GM21367 (cell line): ENCODE measurements at regions not wholly inside any gene's neighbourhood (a gene's known extent, or its start where the extent isn't known, plus 50 kb on each side); places are given as distances from the start of the nearest gene placed in this dataset.

Experiments used
- ATAC-seq: cut with Tn5 transposase; IDR thresholded peaks from one replicate; pipeline ENCODE4 v1.9.1; 2021; ENCODE audit not compliant: unreplicated experiment

- no peak for ATAC-seq
Measured at GRCh38 chr14:101459551-101459900, 101.8 kb upstream of the DIO3 start.

- no peak for ATAC-seq
Measured at GRCh38 chr14:101460521-101460920, 100.8 kb upstream of the DIO3 start.

GRCh38 chr14:101460986-101461750 is 100.1 kb upstream of the DIO3 start:
- ATAC-seq, result no peak

- ATAC-seq, result no peak
Measured at GRCh38 chr14:101461891-101462290, 99.4 kb upstream of the DIO3 start.

GRCh38 chr14:101462726-101463565 is 98.3 kb upstream of the DIO3 start:
- no peak for ATAC-seq

- ATAC-seq, result no peak
Measured at GRCh38 chr14:101463566-101464171, 97.6 kb upstream of the DIO3 start.

GRCh38 chr14:101464310-101464983 is 96.8 kb upstream of the DIO3 start:
- ATAC-seq, result no peak

GRCh38 chr14:101464984-101465794 is 96.1 kb upstream of the DIO3 start:
- ATAC-seq, result no peak

GRCh38 chr14:101465795-101466448 is 95.4 kb upstream of the DIO3 start:
- no peak for ATAC-seq

- no peak for ATAC-seq
Measured at GRCh38 chr14:101466456-101467180, 94.7 kb upstream of the DIO3 start.

GRCh38 chr14:101467181-101467926 is 93.9 kb upstream of the DIO3 start:
- ATAC-seq, result no peak

GRCh38 chr14:101469382-101470247 is 91.7 kb upstream of the DIO3 start:
- ATAC-seq, result no peak

GRCh38 chr14:101470266-101470665 is 91.0 kb upstream of the DIO3 start:
- ATAC-seq, result no peak

GRCh38 chr14:101471723-101472517 is 89.4 kb upstream of the DIO3 start:
- no peak for ATAC-seq

GRCh38 chr14:101472518-101472849 is 88.8 kb upstream of the DIO3 start:
- no peak for ATAC-seq

- no peak for ATAC-seq
Measured at GRCh38 chr14:101473045-101473729, 88.1 kb upstream of the DIO3 start.
